SK-N-MC (cell line): ENCODE measurements at regions not wholly inside any gene's neighbourhood (a gene's known extent, or its start where the extent isn't known, plus 50 kb on each side); places are given as distances from the start of the nearest gene placed in this dataset.

Source experiments
- EZH2 ChIP-seq: fragments of 200-600 bp; sonication (generic); IDR thresholded peaks from one replicate; pipeline ENCODE4 v1.6.1; 2017; ENCODE audit warnings: antibody characterized with exemption
- POLR2AphosphoS5 ChIP-seq: IDR thresholded peaks from 2 replicates; pipeline ENCODE4 v1.6.1; 2012; ENCODE audit warnings: mild to moderate bottlenecking, low read depth, low read length, borderline replicate concordance

GRCh38 chr15:62270216-62270921 lies 105.3 kb upstream of the C2CD4B start:
- TF ChIP-seq POLR2AphosphoS5 (no peak), EZH2 (no peak)
